ENCODE measurements at regions not wholly inside any gene's neighbourhood (a gene's known extent, or its start where the extent isn't known, plus 50 kb on each side); places are given as distances from the start of the nearest gene placed in this dataset.
A peak's percentile ranks its signal among the peaks of the same experiment; 100 is the strongest.

GRCh38 chr16:8373676-8374431, 216.5 kb downstream of the TMEM114 start:
- no peaks in the 10 kb centered on the region for H3K4me1 ChIP-seq (ENCODE audit: control insufficient read depth, insufficient read depth, low read length)
- no peak overlapping the region for H3K9ac ChIP-seq (ENCODE audit: extremely low read depth, low read length, poor library complexity, severe bottlenecking)
- 86 to 93% methylated on average over 4 to 6 of the region's 6 CpGs for WGBS, 2 experiments (ENCODE audit: insufficient coverage in 1 of 2, insufficient read length in 1 of 2)
- H3K36me3 Mint-ChIP-seq (ENCODE audit: low read depth) = peaks cover 3% of the 10 kb centered on the region
- H3K27ac Mint-ChIP-seq = no peak overlapping the region
- H3K27me3 Mint-ChIP-seq (ENCODE audit: insufficient read depth) = peaks cover 9% of the 10 kb centered on the region
- H3K4me1 Mint-ChIP-seq = no peaks in the 10 kb centered on the region
- H3K9me3 Mint-ChIP-seq = peaks cover 13% of the 10 kb centered on the region
- no peaks in the 10 kb centered on the region for H3K9me3 ChIP-seq (ENCODE audit: control insufficient read depth, low read length)
- no peak overlapping the region for H3K27ac ChIP-seq (ENCODE audit: low read depth, low read length)
- no peaks in the 10 kb centered on the region for H3K36me3 ChIP-seq (ENCODE audit: control insufficient read depth, insufficient read depth, low read length)
- H3K4me3 Mint-ChIP-seq = no peak overlapping the region
- TF ChIP-seq CTCF (conservative IDR thresholded peaks at IDR 0.05) = peak; percentile 61
- no peaks in the 10 kb centered on the region for H3K27me3 ChIP-seq (ENCODE audit: control insufficient read depth, insufficient read depth, low read length, poor library complexity, severe bottlenecking)
- DNase-seq = peak; percentile 51
- no peak overlapping the region for H3K4me3 ChIP-seq (ENCODE audit: low read length)

GRCh38 chr16:8372141-8372540, 218.2 kb downstream of the TMEM114 start:
- no peak overlapping the region for H3K9ac ChIP-seq (ENCODE audit: extremely low read depth, low read length, poor library complexity, severe bottlenecking)
- H3K36me3 ChIP-seq (ENCODE audit: control insufficient read depth, insufficient read depth, low read length) = no peaks in the 10 kb centered on the region
- no peak overlapping the region for H3K27ac Mint-ChIP-seq
- no peaks in the 10 kb centered on the region for H3K36me3 Mint-ChIP-seq (ENCODE audit: low read depth)
- no peaks in the 10 kb centered on the region for H3K4me1 Mint-ChIP-seq
- H3K9me3 Mint-ChIP-seq = peaks cover 7% of the 10 kb centered on the region
- no peaks in the 10 kb centered on the region for H3K9me3 ChIP-seq (ENCODE audit: control insufficient read depth, low read length)
- peaks cover 2% of the 10 kb centered on the region for H3K27me3 Mint-ChIP-seq (ENCODE audit: insufficient read depth)
- whole genome bisulfite sequencing, 2 experiments (ENCODE audit: insufficient coverage in 1 of 2, insufficient read length in 1 of 2) = 60 to 76% methylated on average over 1 to 3 of the region's 3 CpGs
- no peaks in the 10 kb centered on the region for H3K4me1 ChIP-seq (ENCODE audit: control insufficient read depth, insufficient read depth, low read length)
- TF ChIP-seq CTCF (conservative IDR thresholded peaks at IDR 0.05) = no peak
- H3K4me3 Mint-ChIP-seq = no peak overlapping the region
- peak; percentile 57 for DNase-seq
- no peak overlapping the region for H3K4me3 ChIP-seq (ENCODE audit: low read length)
- no peak overlapping the region for H3K27ac ChIP-seq (ENCODE audit: low read depth, low read length)
- no peaks in the 10 kb centered on the region for H3K27me3 ChIP-seq (ENCODE audit: control insufficient read depth, insufficient read depth, low read length, poor library complexity, severe bottlenecking)

GRCh38 chr16:8370374-8371270, 219.7 kb downstream of the TMEM114 start:
- DNase-seq = no peak
- H3K9me3 ChIP-seq (ENCODE audit: control insufficient read depth, low read length) = no peaks in the 10 kb centered on the region
- H3K36me3 Mint-ChIP-seq (ENCODE audit: low read depth) = no peaks in the 10 kb centered on the region
- no peak for TF ChIP-seq CTCF (conservative IDR thresholded peaks at IDR 0.05)
- H3K4me3 Mint-ChIP-seq = no peak overlapping the region
- WGBS, 2 experiments (ENCODE audit: insufficient coverage in 1 of 2, insufficient read length in 1 of 2) = 79 to 81% methylated on average over 2 to 4 of the region's 4 CpGs
- H3K4me3 ChIP-seq (ENCODE audit: low read length) = no peak overlapping the region
- H3K27me3 ChIP-seq (ENCODE audit: control insufficient read depth, insufficient read depth, low read length, poor library complexity, severe bottlenecking) = no peaks in the 10 kb centered on the region
- H3K27me3 Mint-ChIP-seq (ENCODE audit: insufficient read depth) = peaks cover 4% of the 10 kb centered on the region
- H3K27ac Mint-ChIP-seq = no peak overlapping the region
- peaks cover 7% of the 10 kb centered on the region for H3K9me3 Mint-ChIP-seq
- no peak overlapping the region for H3K27ac ChIP-seq (ENCODE audit: low read depth, low read length)
- H3K9ac ChIP-seq (ENCODE audit: extremely low read depth, low read length, poor library complexity, severe bottlenecking) = no peak overlapping the region
- no peaks in the 10 kb centered on the region for H3K36me3 ChIP-seq (ENCODE audit: control insufficient read depth, insufficient read depth, low read length)
- H3K4me1 Mint-ChIP-seq = no peaks in the 10 kb centered on the region
- H3K4me1 ChIP-seq (ENCODE audit: control insufficient read depth, insufficient read depth, low read length) = no peaks in the 10 kb centered on the region

Measured in endodermal cell (in vitro differentiated cells).